ENCODE measurements at regions not wholly inside any gene's neighbourhood (a gene's known extent, or its start where the extent isn't known, plus 50 kb on each side); places are given as distances from the start of the nearest gene placed in this dataset.

- TF ChIP-seq NFE2L2 (conservative IDR thresholded peaks at IDR 0.05; ENCODE audit: low read length): no peak
- TF ChIP-seq FOSB (CRISPR knock-in tag; IDR thresholded peaks at IDR 0.05): no peak
- no peak for TF ChIP-seq ELK1 (IDR thresholded peaks at IDR 0.05; ENCODE audit: low read depth, low read length)
These were observed 843.9 kb downstream of the FRK start (continued) for GRCh38 chr6:115216835-115217234.

- CTCF ChIA-PET: no interaction called here
- POLR2A ChIA-PET: no interaction called here
- no peaks in the 10 kb centered on the region for H3K4me1 ChIP-seq
- no peak for TF ChIP-seq RARB (CRISPR knock-in tag; IDR thresholded peaks at IDR 0.05)
- TF ChIP-seq MAFK (IDR thresholded peaks at IDR 0.05; ENCODE audit: partially characterized antibody): peak; percentile 26
- no peak overlapping the region for H3K27ac ChIP-seq
- 0% methylated on average over 1 of the region's 1 CpG for WGBS (ENCODE audit: missing lambda C conversion rate)
- DNase-seq (ENCODE audit: low read depth in 1 of 2, low spot score in 1 of 2): no peak
- ATAC-seq: no peak
- H3K4me2 ChIP-seq: no peak overlapping the region
- H3K9me3 ChIP-seq: no peaks in the 10 kb centered on the region
- no peak overlapping the region for H3K4me3 ChIP-seq
- no peak for FAIRE-seq
These were observed 846.4 kb downstream of the FRK start for GRCh38 chr6:115214283-115214682.

- TF ChIP-seq NR3C1 (IDR thresholded peaks at IDR 0.05) (no peak), ESRRA (IDR thresholded peaks at IDR 0.05; ENCODE audit: borderline replicate concordance, low read length) (no peak)
- 3% methylated on average over 4 of the region's 4 CpGs for WGBS (ENCODE audit: missing lambda C conversion rate)
- Histone ChIP-seq H3K27ac (no peak overlapping the region), H3K4me1 (no peaks in the 10 kb centered on the region), H3K9me3 (no peaks in the 10 kb centered on the region), H3K4me2 (no peak overlapping the region), H3K4me3 (no peak overlapping the region)
- no peak for DNase-seq (ENCODE audit: low read depth in 1 of 2, low spot score in 1 of 2)
- FAIRE-seq: no peak
- ATAC-seq: no peak
- POLR2A ChIA-PET: no interaction called here
- CTCF ChIA-PET: no interaction called here
These were observed 857.3 kb downstream of the FRK start for GRCh38 chr6:115203381-115203780.

- ATAC-seq: no peak
- H3K27ac ChIP-seq: no peak overlapping the region
- no peak overlapping the region for H3K4me3 ChIP-seq
- H3K4me2 ChIP-seq: no peak overlapping the region
- H3K4me1 ChIP-seq: no peaks in the 10 kb centered on the region
- WGBS (ENCODE audit: missing lambda C conversion rate): 0% methylated on average over 2 of the region's 2 CpGs
- no peak for TF ChIP-seq ZNF302 (CRISPR knock-in tag; IDR thresholded peaks at IDR 0.05)
- no peak for TF ChIP-seq CHD2 (IDR thresholded peaks at IDR 0.05; ENCODE audit: low read length, partially characterized antibody)
- no peak for TF ChIP-seq FOSB (CRISPR knock-in tag; IDR thresholded peaks at IDR 0.05)
- TF ChIP-seq HDAC2 (IDR thresholded peaks at IDR 0.05): no peak
- TF ChIP-seq USF2 (IDR thresholded peaks at IDR 0.05): no peak
- no peak for TF ChIP-seq HMGXB4 (CRISPR knock-in tag; IDR thresholded peaks at IDR 0.05; ENCODE audit: borderline replicate concordance)
- no peak for TF ChIP-seq PHF8 (IDR thresholded peaks at IDR 0.05; ENCODE audit: borderline replicate concordance, low read depth)
- no peak for TF ChIP-seq FOXS1 (CRISPR knock-in tag; IDR thresholded peaks at IDR 0.05)
- no peak for TF ChIP-seq HOXA7 (CRISPR knock-in tag; IDR thresholded peaks at IDR 0.05)
- no peak for TF ChIP-seq RNF2 (IDR thresholded peaks at IDR 0.05; ENCODE audit: borderline replicate concordance, low read depth)
- TF ChIP-seq HES2 (IDR thresholded peaks at IDR 0.05): no peak
- no peak for TF ChIP-seq RAD21 (conservative IDR thresholded peaks at IDR 0.05 in 1 of 2, IDR thresholded peaks at IDR 0.05 in 1 of 2)
- TF ChIP-seq JUN (IDR thresholded peaks at IDR 0.05): no peak
- TF ChIP-seq MYC (IDR thresholded peaks at IDR 0.05; ENCODE audit: borderline replicate concordance, low read length): no peak
- DNase-seq (ENCODE audit: low read depth in 1 of 2, low spot score in 1 of 2): no peak
- CTCF ChIA-PET: no interaction called here
- FAIRE-seq: no peak
- POLR2A ChIA-PET: no interaction called here
- H3K9me3 ChIP-seq: no peaks in the 10 kb centered on the region
These were observed 852.3 kb upstream of the HS3ST5 start for GRCh38 chr6:115194981-115195638.
